Stimulated activated CD4-positive, alpha-beta T cell treated with anti-CD3 and anti-CD28 coated beads, Interleukin-15, amount 100 ng/mL, for 24 hours (primary cell): ENCODE measurements at regions not wholly inside any gene's neighbourhood (a gene's known extent, or its start where the extent isn't known, plus 50 kb on each side); places are given as distances from the start of the nearest gene placed in this dataset.

Source experiments
- DNase-seq: peaks from one replicate; pipeline ENCODE4 v3.0.0-alpha.2; 2020

DNA sequence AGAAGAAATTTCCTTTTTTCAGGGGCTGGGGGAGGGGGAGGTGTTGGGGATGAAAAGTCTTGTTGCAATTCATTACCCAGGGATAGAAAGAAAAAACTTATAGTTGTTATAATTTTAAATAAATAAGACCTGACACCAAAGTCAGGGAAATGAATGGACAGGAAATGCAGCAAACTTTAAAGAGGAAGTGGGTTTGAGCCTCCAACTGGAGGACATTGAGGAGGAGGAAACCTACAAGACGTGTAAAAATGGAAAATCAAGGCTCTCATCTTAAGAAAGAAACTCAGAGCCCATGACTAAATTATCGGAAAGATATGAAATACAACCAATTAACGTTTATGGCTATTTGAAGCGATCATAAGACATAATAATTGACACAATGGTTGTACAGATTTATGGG, 54.4 kb downstream of the NIBAN1 start:
- DNase-seq = no peak

DNA sequence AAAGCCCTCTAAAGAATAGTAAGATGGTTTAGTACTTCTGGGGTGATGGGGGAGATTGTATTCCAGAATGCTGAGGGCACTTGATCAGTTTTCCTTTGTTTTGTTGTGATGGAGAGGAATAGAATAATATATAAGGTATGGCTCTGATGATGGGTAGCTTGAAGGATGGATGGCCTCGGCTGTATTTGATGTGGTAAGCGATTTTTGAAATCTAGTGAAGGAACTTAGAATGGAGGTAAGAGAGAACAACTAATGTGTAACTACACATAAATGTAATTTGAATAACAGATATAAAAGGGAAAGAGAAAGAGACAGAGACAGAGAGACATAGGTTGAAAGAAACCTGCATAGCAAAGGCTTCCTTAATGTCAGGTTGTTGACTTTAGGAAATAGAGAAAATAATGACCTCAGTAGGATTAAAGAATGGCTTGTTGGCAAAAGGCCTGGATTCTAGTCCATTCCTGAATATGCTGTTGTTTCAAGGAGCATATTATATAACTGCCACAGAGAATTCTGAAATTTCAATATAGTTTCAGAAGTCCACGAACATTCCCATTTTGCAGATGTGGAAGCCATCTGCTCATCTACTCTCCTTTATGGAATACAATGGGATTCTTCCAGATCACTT, 58.7 kb downstream of the NIBAN1 start:
- no peak for DNase-seq

DNA sequence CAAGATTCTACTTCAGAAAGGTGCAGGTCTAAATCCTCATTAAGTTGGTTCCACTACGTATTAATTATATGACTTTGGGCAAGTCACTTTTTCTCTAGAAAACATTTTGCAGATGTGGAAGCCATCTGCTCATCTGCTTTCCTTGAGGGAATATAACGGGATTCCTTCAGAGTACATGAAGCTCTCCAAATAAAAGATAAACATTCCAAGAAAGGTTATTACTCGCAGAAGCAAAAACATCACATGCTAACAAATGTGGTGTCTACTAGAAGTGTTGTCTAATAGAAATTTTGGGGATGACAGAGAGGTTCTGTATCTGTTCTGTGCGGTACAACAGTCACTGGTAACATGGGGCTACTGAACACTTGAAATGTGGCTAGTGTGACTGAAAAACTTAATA, 60.2 kb downstream of the NIBAN1 start:
- no peak for DNase-seq

DNA sequence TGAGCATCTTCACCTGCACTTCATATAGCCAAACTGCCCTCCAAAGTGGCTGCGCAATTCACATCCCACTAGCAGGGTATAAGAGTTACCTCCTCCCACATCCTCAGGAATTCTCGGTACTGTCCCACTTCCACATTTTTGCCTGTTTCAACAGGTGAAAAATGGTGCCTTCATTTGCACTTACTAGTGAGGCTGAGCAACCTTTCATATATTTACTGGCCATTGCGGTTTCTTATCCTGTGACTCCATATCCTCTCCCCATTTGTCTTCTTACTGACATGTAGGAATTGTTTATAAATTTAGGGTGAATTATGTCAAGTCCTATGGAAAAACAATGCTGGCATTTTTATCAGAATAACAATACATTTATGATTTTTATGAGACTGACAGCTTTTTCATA, 61.9 kb downstream of the NIBAN1 start:
- no peak for DNase-seq

DNA sequence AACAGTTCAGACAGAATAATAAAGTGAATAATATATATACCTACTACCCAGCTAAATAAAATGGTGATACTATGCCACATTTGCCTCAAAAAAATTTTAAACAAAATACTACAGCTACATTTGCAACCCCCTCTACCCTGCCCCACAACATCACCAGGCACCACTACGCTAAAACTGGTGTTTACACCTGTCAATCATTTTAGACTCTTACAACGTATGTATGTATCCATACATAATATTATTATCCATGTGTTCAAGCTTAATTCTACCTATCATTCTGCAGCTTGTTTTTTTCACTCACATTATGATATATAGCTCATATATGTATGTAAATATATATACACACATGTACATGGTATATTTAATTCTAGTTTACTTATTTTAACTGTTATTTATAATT, 62.5 kb downstream of the NIBAN1 start:
- DNase-seq = no peak

DNA sequence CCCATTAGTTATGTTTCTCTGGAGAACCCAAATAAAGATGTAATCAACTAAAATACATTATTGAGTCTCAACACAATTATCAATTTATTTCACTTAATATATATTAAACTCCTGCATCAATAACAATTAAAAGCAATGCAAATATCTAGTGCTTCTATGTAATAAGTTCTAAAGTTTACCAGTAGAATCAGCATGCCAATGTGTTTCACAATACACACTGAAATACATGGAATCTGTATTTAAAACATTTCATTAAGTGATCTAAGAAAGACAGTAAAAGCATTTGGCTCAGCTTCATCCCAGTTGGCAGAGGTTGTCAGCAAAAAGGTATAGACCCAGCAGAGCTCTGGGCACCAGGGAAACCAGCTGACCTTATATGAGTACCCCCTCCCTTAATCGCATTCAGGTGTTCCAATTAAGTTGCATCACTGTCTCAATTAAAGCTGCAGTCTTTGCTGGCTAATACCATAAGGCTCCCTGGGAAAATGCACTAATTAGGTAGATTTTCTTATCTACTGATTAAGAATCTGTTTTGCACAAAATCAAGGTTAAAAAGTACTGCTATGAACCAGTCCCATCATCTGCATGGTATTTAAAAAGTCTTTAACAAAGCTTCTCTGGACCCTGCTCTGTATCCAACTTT, 63.1 kb downstream of the NIBAN1 start:
- no peak for DNase-seq

DNA sequence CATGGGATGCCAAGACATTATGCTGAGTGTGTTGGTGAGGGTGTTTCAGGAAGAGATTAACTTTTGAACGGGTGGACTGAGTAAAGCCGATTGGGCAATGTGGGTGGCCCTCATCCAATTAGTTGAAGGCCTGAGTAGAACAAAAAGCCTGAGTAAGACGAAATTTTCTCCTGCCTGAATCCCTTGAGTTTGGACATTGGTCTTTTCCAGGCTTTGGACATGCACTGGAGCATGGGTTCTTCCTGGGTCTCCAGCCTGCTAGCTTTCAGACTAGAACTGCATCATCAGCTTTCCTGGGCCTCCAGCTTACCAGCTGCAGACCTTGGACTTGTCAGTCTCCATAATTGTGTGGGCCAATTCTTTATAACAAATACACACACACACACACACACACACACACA, 63.6 kb downstream of the NIBAN1 start:
- DNase-seq = no peak

DNA sequence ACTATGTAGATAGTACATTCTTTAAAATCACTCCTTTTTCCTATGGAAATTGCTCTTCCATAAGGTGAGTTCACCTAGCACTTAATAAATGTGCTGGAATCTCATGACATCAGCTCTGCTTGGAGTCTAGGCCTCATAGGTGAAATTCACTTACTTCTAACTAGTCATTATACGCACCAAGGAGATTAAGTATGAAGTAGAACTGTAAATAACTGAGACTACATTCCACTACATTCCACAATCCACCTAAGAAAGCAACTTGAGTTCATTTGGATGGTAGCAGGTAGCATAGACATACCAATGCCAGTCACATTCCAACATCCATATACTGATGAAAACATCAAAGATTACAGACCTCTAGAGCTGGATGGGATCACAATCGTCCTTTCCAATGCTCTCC, 64.3 kb downstream of the NIBAN1 start:
- DNase-seq = no peak

DNA sequence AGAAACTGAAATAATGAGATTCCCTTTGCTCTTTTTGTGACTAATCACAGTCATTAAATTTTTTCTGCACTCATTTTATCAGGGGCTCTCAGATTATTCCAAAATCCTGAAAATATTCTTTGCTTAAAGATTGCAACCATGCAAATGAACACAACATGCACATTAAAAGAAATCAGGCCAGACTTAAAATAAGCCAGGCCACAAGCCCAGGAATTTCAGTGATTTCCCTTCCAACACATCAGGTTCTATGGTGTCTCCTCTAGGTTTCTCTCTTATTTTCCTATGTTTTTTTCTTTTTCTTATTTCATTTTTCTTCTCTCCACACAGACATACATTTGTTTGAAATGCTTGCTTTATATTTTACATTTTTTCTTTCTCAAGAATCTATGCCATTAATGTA, 65.3 kb downstream of the NIBAN1 start:
- no peak for DNase-seq

DNA sequence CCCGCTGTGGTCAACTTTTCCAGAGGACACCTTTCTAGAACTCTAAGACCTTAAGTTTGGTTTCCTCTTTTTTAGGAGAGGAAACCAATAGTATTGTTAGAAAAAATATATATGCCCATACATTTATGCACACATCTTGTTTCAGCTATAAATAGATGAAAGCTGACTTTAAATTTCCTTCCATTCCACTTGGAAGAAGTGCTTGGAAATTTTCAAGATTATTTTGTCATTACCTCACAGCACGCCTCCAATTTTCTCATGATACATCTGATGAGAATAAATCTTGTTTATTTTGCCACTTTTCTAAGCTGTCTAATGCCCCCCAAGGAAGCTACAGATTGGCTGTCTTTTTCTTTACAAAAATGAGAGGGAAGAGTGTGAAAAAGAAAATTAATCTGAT, 65.8 kb downstream of the NIBAN1 start:
- DNase-seq = no peak

DNA sequence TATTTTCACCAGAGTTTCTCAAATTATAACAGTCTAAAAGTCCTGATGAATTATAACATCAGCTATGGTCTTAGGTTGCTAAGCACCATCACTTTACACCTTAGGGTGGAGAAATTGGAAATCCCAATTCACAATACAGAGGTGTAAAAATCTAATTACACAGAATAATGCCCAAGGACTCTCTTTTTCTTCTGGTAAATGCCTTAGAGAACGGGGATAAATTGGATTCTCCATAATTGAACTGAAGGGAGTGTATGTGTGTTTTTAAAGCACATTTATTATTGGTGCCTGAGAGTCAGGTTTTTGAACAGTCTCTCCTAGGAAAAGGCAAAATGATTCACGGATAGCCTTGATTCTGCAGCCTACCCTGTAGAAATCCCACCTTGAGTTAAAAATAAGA, 66.8 kb downstream of the NIBAN1 start:
- no peak for DNase-seq

DNA sequence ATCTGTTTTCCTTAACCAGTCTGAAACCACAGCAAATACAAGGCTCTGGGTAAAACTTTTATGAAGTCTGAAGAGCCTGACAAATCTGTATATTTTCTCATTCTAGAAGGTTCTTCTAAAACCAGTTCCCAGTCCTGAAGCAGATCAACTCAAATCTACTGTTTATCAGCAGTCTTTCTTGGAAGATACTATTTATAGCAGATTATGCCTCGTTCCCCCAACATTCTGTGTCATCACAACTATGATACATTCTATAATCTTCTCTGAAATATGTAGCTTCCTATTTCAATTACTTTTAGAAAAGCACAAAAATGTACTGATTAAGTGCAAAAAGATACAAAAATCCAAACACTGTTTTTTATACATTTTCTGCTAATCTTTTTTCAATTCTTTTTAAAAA, 67.5 kb downstream of the NIBAN1 start:
- DNase-seq = no peak

DNA sequence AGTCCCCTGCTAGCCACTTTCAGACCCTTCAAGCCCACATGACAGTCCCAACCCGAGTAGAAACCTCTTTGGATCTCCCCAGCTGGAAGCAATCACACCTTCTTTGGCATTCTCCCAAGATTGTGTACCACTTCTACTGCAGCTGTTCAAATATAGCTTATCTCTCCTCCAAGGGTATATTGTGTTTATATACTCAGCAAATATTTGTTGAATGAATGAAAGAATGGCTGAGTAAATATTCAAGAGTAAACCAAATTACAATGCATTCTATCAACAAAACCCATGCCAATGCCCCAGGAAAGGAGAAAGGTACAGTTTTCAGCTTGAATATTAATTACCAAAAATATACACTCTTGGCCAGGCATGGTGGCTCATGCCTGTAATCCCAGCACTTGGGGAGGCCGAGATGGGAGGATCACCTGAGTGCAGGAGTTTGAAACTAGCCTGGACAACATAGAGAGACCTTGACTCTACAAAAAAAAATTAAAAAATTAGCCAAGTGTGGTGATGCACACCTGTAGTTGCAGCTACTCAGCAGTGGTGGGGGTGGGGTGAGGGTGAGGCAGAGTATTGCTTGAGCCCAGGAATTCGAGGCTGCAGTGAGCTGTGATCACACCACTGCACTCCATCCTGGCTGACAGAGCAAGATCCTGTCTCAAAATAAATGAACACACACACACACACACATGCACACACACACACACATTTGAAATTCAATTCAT, 68.5 kb downstream of the NIBAN1 start:
- DNase-seq = no peak

DNA sequence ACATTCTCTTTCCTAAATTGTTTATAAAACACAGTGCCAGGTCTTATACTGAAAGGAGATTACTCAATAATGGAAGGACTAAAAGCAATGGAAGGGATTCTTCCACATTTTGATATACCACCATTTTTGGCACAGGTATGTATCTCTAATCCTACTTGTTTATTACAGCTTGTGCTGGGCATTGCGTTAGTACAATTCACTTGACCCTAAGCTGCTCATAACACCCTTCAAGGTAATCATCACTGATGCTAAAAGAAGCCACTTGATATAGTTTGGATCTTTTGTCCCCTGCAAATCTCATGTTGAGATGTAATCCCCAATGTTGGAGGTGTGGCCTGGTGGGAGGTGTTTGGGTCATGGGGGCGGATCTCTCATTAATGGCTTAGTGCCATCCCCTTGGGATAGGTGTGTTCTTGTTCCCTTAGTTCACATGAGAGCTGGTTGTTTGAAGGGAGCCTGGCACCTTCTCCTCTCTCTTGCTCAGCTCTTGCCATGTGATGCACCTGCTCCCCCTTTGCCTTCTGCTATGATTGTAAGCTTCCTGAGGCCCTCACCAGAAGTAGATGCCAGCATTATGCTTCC, 71.1 kb downstream of the NIBAN1 start:
- no peak for DNase-seq

DNA sequence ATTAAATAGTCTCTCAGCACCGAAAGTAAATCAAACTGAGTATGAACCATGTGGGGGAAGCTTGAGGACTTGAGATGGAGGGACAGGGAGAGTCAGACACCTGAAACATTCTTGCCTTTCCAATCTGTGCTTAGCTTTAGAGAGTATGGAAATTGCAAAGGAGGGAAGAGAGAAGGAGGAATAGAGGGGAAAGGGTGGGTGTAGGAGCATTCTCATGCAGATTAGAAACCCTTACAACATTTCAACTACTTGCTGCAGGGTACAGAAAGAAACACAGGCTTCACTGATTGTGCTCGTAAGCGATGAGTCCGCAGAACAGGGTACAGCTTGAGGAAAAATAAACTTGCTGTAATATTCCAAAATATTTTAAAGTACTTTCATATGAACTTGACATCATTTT, 73.8 kb downstream of the NIBAN1 start:
- no peak for DNase-seq

DNA sequence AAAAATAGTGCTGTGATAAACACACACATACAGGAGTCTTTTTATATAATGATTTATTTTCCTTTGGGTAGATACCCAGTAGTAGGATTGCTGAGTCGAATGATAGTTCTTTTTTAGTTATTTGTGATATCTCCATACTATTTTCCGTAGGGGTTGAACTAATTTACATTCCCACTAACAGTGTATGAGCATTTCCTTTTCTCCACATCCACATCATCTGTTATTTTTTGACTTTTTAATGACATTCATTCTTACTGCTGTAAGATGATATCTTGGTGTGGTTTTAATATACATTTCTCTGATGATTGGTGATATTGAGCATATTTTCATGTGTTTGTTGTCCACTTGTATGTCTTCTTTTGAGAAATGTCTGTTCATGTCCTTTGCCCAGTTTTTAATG, 78.3 kb downstream of the NIBAN1 start:
- no peak for DNase-seq

DNA sequence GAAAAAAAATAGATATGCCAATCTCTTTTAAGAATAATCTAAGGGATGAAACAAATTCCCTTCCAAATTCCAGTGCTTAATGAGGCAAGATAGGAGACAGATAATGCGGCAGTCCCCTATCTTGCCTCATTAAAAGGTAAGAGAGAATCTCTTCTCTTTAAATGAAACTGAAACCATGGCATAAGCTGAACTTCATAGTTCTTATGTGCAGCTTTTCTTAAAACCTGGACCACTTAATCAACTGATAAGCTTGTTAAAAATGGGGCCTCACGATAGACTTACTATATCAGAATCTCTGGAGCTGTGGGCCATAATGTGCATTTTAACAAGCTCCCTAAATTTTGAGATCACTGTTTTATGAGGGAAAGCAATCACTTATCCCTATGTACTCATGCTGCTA, 79.2 kb downstream of the NIBAN1 start:
- DNase-seq = no peak

DNA sequence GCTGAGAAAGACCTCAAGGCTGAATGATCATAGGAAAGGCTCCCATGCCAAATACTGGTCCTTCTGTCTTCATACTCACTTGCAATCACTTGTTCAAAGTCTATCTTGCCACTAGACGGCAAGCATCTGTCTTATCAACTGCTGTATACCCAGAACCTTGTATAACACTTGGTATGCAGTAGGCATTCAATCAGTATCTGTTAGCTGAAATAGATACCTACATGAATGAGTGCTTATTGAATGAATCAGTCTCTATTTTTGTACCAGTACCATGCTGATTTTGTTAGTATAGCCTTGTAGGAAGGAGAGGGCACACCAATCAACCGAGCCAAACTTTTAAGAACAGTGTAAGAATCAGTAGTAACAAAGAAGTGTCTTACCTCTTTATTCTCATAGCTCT, 80.6 kb downstream of the NIBAN1 start:
- no peak for DNase-seq

DNA sequence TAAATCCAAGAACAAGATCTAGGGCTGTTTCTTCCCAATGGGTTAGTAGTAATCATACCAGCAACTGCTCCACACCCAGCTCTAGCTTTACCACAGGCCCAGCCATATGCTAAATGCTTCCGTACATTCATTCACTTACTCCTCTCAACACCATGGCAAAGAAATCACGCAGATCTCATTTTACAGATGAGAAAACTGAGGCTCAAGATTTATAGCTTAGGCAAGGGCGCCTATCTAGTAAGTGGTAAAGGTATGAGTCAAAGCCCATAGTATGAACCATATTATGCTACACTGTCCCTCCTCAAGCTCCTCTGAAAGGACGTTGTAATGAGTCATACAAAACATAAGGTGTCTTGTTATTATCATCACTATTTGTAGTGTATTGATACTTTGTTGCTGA, 82.2 kb downstream of the NIBAN1 start:
- no peak for DNase-seq

DNA sequence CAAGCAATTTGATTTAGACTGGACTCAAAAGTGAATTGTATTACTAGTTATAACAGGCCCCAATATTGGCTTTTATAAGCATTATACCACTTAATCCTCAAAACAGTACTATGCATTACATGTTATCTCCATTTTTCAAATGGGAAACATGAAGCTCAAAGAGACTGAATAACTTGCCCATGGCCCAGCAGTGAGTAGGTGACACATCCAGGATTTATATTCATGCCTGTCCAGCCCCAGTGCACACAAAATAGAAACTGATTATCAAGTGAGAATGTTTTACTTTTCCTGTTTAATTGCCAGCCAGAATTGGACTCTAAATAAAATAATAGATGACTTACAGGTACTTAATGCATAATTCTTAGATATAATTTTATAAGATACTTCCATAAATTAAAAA, 82.9 kb downstream of the NIBAN1 start:
- no peak for DNase-seq

DNA sequence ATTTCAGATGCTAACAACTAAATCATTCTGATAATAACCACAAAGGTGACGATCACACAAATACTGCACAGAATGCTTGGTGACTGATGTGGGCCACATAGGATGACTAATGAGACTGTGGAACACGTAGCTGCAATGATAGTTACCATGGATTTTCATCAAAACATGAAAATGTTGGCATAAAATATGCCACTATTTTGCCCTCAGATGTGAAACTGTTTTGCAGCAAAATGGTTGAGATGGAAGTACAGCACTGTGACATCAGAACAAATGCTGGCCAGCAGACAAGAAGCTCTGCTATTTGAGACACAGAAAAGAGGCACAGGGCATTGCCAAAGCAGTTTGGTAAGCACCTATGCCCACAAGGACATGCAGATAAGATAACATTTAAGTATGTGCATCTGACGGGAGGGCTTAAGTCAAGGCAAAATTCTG, 83.8 kb downstream of the NIBAN1 start:
- DNase-seq = peak; percentile 37

DNA sequence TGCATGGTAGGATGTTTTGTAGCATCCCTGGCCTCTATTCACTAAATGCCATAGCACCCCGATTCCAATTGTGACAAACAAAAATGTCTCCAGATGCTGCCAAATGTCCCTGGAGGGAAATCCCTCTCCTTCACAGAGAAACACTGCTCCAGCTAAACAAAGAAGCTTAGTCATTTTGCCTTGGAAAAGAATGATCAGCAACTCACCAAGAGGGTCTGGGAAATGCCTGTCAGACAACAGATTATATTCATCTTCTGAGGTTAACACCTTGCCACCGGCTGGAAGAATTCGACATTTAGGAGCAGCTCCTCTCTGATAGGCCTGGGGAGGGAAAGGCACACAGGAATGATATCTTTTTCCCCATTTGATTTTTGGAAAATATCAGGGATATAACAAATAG, 84.4 kb downstream of the NIBAN1 start:
- no peak for DNase-seq

DNA sequence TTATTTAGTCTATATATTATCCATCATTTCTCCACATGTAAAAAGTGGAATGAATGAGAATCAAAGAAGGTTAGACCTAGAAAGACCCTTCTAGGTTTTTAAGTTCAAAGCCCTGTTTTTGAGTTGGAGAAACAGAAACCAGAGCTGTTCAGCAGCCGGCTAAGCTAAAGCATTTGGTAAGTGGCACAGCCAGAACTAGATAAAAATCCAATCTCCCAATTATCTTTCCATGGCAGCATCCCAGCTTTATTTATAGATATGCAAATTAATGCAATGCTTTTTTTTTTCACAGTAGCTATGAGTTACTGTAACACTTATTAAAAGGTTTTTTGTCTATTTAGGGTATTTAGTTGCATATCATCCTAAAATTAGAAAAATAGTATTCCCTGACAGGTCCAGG, 85.1 kb downstream of the NIBAN1 start:
- DNase-seq = no peak

DNA sequence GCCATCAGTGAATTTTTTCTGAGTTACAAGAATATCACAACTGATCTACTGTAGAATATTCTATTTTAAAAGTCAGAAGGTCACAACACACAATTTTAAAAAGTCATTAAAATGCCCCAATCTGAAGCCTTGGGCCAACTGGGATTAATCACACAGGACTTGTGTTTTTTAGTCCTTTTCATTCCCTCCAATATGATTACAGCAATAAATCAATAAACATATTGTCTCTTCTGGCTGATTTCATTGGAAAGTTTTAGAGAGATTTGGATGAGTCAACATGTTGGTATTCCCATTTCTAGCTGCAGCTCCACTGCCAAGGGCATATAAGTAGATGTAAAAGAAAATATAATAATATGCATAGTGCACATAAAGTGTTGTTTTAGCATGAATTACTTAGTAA, 85.8 kb downstream of the NIBAN1 start:
- no peak for DNase-seq
